ENCODE measurements at regions not wholly inside any gene's neighbourhood (a gene's known extent, or its start where the extent isn't known, plus 50 kb on each side); places are given as distances from the start of the nearest gene placed in this dataset.

DNA sequence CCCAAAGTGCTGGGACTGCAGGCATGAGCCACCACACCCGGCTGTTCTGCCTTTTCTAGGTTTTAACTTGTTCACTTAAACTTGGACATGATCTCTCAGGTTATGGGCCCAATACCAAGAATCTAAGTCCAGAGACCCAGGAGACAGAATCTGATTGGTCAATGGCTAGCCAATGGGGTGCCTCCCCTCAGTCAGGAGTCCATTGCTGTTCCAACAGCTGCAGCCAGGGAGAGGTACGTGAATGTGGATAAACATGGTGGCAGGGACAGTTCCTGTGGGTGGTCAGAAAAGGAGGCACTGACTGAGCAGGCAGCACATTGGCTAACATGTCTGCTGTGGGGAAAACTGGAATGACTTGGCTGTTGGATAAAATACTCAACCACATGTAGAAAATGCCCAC is 140.3 kb downstream of the RPLP1 start:
- TF ChIP-seq, protein P1, sequence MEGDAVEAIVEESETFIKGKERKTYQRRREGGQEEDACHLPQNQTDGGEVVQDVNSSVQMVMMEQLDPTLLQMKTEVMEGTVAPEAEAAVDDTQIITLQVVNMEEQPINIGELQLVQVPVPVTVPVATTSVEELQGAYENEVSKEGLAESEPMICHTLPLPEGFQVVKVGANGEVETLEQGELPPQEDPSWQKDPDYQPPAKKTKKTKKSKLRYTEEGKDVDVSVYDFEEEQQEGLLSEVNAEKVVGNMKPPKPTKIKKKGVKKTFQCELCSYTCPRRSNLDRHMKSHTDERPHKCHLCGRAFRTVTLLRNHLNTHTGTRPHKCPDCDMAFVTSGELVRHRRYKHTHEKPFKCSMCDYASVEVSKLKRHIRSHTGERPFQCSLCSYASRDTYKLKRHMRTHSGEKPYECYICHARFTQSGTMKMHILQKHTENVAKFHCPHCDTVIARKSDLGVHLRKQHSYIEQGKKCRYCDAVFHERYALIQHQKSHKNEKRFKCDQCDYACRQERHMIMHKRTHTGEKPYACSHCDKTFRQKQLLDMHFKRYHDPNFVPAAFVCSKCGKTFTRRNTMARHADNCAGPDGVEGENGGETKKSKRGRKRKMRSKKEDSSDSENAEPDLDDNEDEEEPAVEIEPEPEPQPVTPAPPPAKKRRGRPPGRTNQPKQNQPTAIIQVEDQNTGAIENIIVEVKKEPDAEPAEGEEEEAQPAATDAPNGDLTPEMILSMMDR (IDR thresholded peaks at IDR 0.05), result no peak
- no peak for TF ChIP-seq POLR2A (IDR thresholded peaks at IDR 0.05)
- TF ChIP-seq EP300 (IDR thresholded peaks at IDR 0.05), result no peak
- TF ChIP-seq POLR2AphosphoS5 (IDR thresholded peaks at IDR 0.05), result no peak

All from sigmoid colon (tissue), 4 donors.